A673 (cell line): ENCODE measurements at regions not wholly inside any gene's neighbourhood (a gene's known extent, or its start where the extent isn't known, plus 50 kb on each side); places are given as distances from the start of the nearest gene placed in this dataset.

Experiments
- BruUV-seq: library from RNA; stranded (reverse); fragments of 400-500 nt; replicated peaks from 2 replicates; lab custom pipeline; 2021; lab: Mats Ljungman, UMichigan
- CTCF ChIA-PET: fragments of 300-600 bp; sonication (Branson Sonifier 250); formaldehyde crosslinking; loops from one replicate; lab custom pipeline; 2022; ENCODE audit warnings: antibody characterized with exemption; lab: Charles Lee
- POLR2A ChIA-PET: fragments of 300-600 bp; sonication (Branson Sonifier 250); formaldehyde crosslinking; loops from one replicate; lab custom pipeline; 2022; ENCODE audit warnings: antibody characterized with exemption; ENCODE audit not compliant: low non-redundant PET; lab: Charles Lee
- DNase-seq: peaks from one replicate; pipeline ENCODE4 v3.0.0-alpha.2; 2015; ENCODE audit warnings: low spot score
- H3K27ac ChIP-seq: fragments of 200-600 bp; sonication (generic); 2 replicates; pipeline ENCODE4 v1.5.1; 2016; ENCODE audit warnings: mixed run types, low read depth, mild to moderate bottlenecking, mixed read lengths, antibody characterized with exemption, low read length; ENCODE audit not compliant: poor library complexity, severe bottlenecking
- H3K27me3 ChIP-seq: fragments of 200-600 bp; sonication (generic); replicated peaks from 2 replicates; pipeline ENCODE4 v1.6.1; 2017; ENCODE audit warnings: mixed run types, low read depth, mild to moderate bottlenecking, mixed read lengths, antibody characterized with exemption, low read length; ENCODE audit not compliant: insufficient read depth, poor library complexity
- H3K36me3 ChIP-seq: fragments of 200-600 bp; sonication (generic); 2 replicates; pipeline ENCODE4 v1.6.1; 2016; ENCODE audit warnings: mixed run types, mild to moderate bottlenecking, mixed read lengths, antibody characterized with exemption, low read length; ENCODE audit not compliant: insufficient read depth, poor library complexity, severe bottlenecking
- H3K4me1 ChIP-seq: fragments of 200-600 bp; sonication (generic); 2 replicates; pipeline ENCODE4 v1.6.1; 2017; ENCODE audit warnings: mixed run types, mild to moderate bottlenecking, mixed read lengths, antibody characterized with exemption, low read length; ENCODE audit not compliant: insufficient read depth, poor library complexity, severe bottlenecking
- H3K4me3 ChIP-seq: fragments of 200-600 bp; sonication (generic); 2 replicates; pipeline ENCODE4 v1.5.1; 2016; ENCODE audit warnings: low read depth, mixed run types, mild to moderate bottlenecking, mixed read lengths, low read length; ENCODE audit not compliant: poor library complexity, severe bottlenecking
- H3K9me3 ChIP-seq: fragments of 200-600 bp; sonication (generic); 2 replicates; pipeline ENCODE4 v1.6.1; 2016; ENCODE audit warnings: mixed run types, low read depth, mild to moderate bottlenecking, mixed read lengths, antibody characterized with exemption, low read length; ENCODE audit not compliant: poor library complexity, severe bottlenecking
- CTCF ChIP-seq: fragments of 300-800, 200-600 bp; sonication (generic); conservative IDR thresholded peaks from 2 replicates; pipeline ENCODE4 v1.5.1; 2017; ENCODE audit warnings: low read depth, mild to moderate bottlenecking, antibody characterized with exemption, low read length, moderate library complexity, mixed read lengths
- EZH2 ChIP-seq: fragments of 200-600 bp; sonication (generic); IDR thresholded peaks from 2 replicates; pipeline ENCODE4 v1.6.1; 2017; ENCODE audit warnings: borderline replicate concordance, low read depth, mild to moderate bottlenecking, mixed read lengths, antibody characterized with exemption, low read length; ENCODE audit not compliant: poor library complexity, severe bottlenecking
- intact Hi-C: fragments of 100-400 bp; cut with micrococcal nuclease; formaldehyde crosslinking; loops from one replicate; pipeline ENCODE4 v1.10.0; 2022; ENCODE audit not compliant: unreplicated experiment

- Histone ChIP-seq H3K27ac (no peak overlapping the region), H3K4me3 (no peak overlapping the region), H3K27me3 (no peaks in the 10 kb centered on the region), H3K4me1 (no peaks in the 10 kb centered on the region), H3K9me3 (no peaks in the 10 kb centered on the region), H3K36me3 (no peaks in the 10 kb centered on the region)
- ChIA-PET POLR2A (no interaction called here), CTCF (no interaction called here)
- DNase-seq: no peak
- intact Hi-C loops: no loop called here
- TF ChIP-seq CTCF: no peak
- TF ChIP-seq EZH2: no peak
- BruUV-seq: no TSS peak
Observed at GRCh38 chr18:14933049-14933851, 185.3 kb downstream of the ANKRD30B start.

GRCh38 chr18:14933964-14934363, 186.0 kb downstream of the ANKRD30B start:
- H3K27ac ChIP-seq: no peak overlapping the region
- ChIA-PET POLR2A (no interaction called here), CTCF (no interaction called here)
- BruUV-seq: no TSS peak
- no peaks in the 10 kb centered on the region for H3K36me3 ChIP-seq
- no peak for DNase-seq
- no peaks in the 10 kb centered on the region for H3K27me3 ChIP-seq
- no peaks in the 10 kb centered on the region for H3K9me3 ChIP-seq
- TF ChIP-seq CTCF: no peak
- TF ChIP-seq EZH2: no peak
- H3K4me3 ChIP-seq: no peak overlapping the region
- no peaks in the 10 kb centered on the region for H3K4me1 ChIP-seq
- intact Hi-C loops: no loop called here

- intact Hi-C loops: no loop called here
- peaks cover 2% of the 10 kb centered on the region for H3K9me3 ChIP-seq
- no peaks in the 10 kb centered on the region for H3K4me1 ChIP-seq
- no TSS peak for BruUV-seq
- no peak overlapping the region for H3K27ac ChIP-seq
- ChIA-PET POLR2A (no interaction called here), CTCF (no interaction called here)
- TF ChIP-seq EZH2 (no peak), CTCF (no peak)
- no peaks in the 10 kb centered on the region for H3K36me3 ChIP-seq
- no peaks in the 10 kb centered on the region for H3K27me3 ChIP-seq
- no peak overlapping the region for H3K4me3 ChIP-seq
- no peak for DNase-seq
Observed at GRCh38 chr18:14935210-14935609, 187.2 kb downstream of the ANKRD30B start.
